PC-9 (cell line): ENCODE measurements at regions not wholly inside any gene's neighbourhood (a gene's known extent, or its start where the extent isn't known, plus 50 kb on each side); places are given as distances from the start of the nearest gene placed in this dataset.

Experiments used
- BruUV-seq: library from RNA; stranded (reverse); fragments of 400-500 nt; replicated peaks from 2 replicates; lab custom pipeline; 2021; lab: Mats Ljungman, UMichigan
- CTCF ChIA-PET: fragments of 300-600 bp; sonication (Branson Sonifier 250); formaldehyde crosslinking; loops from one replicate; lab custom pipeline; 2022; ENCODE audit warnings: antibody characterized with exemption; lab: Charles Lee
- POLR2A ChIA-PET: fragments of 300-600 bp; sonication (Branson Sonifier 250); formaldehyde crosslinking; loops from one replicate; lab custom pipeline; 2022; ENCODE audit warnings: antibody characterized with exemption; ENCODE audit not compliant: unreplicated experiment; lab: Charles Lee
- DNase-seq, 2 experiments: peaks; one replicate each; pipeline versions ENCODE4 v3.0.0 to v3.0.0-alpha.2; 2015 to 2022; ENCODE audit warnings: mixed read lengths in 1 of 2
- H2AFZ ChIP-seq: fragments of 200-600 bp; sonication (generic); 2 replicates; pipeline ENCODE4 v1.8.1; 2017; ENCODE audit warnings: antibody characterized with exemption
- H3F3A ChIP-seq: fragments of 200-600 bp; sonication (generic); 2 replicates; pipeline ENCODE4 v1.8.1; 2017; ENCODE audit warnings: antibody characterized with exemption, mild to moderate bottlenecking, low read depth; ENCODE audit not compliant: insufficient read depth
- H3K27ac ChIP-seq: fragments of 200-600 bp; sonication (generic); 2 replicates; pipeline ENCODE4 v1.6.1; 2016; ENCODE audit warnings: mixed run types
- H3K27me3 ChIP-seq: fragments of 200-600 bp; sonication (generic); 2 replicates; pipeline ENCODE4 v1.6.1; 2016; ENCODE audit warnings: low read depth, mixed run types; ENCODE audit not compliant: insufficient read depth
- H3K36me3 ChIP-seq: fragments of 200-600 bp; sonication (generic); 2 replicates; pipeline ENCODE4 v1.6.1; 2016; ENCODE audit warnings: low read depth, mixed run types
- H3K4me1 ChIP-seq: fragments of 200-600 bp; sonication (generic); replicated peaks from 2 replicates; pipeline ENCODE4 v1.6.1; 2016; ENCODE audit warnings: mixed run types; ENCODE audit not compliant: insufficient read depth
- H3K4me2 ChIP-seq: fragments of 200-600 bp; sonication (generic); 2 replicates; pipeline ENCODE4 v1.6.1; 2017; ENCODE audit warnings: mixed run types
- H3K4me3 ChIP-seq: fragments of 200-600 bp; sonication (generic); 2 replicates; pipeline ENCODE4 v1.6.1; 2016; ENCODE audit warnings: mixed run types
- H3K79me2 ChIP-seq: fragments of 200-600 bp; sonication (generic); 2 replicates; pipeline ENCODE4 v1.6.1; 2017; ENCODE audit warnings: low read depth, mixed run types
- H3K9me2 ChIP-seq: fragments of 200-600 bp; sonication (generic); 2 replicates; pipeline ENCODE4 v1.8.1; 2017; ENCODE audit warnings: mild to moderate bottlenecking; ENCODE audit not compliant: insufficient read depth
- H3K9me3 ChIP-seq: fragments of 200-600 bp; sonication (generic); 2 replicates; pipeline ENCODE4 v1.8.1; 2016; ENCODE audit warnings: low read depth; ENCODE audit not compliant: insufficient read depth
- H4K20me1 ChIP-seq: fragments of 200-600 bp; sonication (generic); 2 replicates; pipeline ENCODE4 v1.8.1; 2017; ENCODE audit not compliant: insufficient read depth
- CTCF ChIP-seq: fragments of 200-600 bp; sonication (generic); conservative IDR thresholded peaks from 2 replicates; pipeline ENCODE4 v1.6.1; 2017; ENCODE audit warnings: mixed run types, antibody characterized with exemption, mild to moderate bottlenecking, moderate library complexity
- EZH2 ChIP-seq: fragments of 200-600 bp; sonication (generic); IDR thresholded peaks from 2 replicates; pipeline ENCODE4 v1.8.0; 2017; ENCODE audit warnings: antibody characterized with exemption, low read depth
- intact Hi-C: fragments of 100-400 bp; cut with micrococcal nuclease; formaldehyde crosslinking; loops from one replicate; pipeline ENCODE4 v1.10.0; 2022; ENCODE audit not compliant: unreplicated experiment

GRCh38 chr7:106416430-106416829 is 131.6 kb upstream of the NAMPT start:
- Histone ChIP-seq H3K9me3 (peaks cover 7% of the 10 kb centered on the region; the same call in 1 of the 2 replicates), H3K79me2 (no peaks in the 10 kb centered on the region), H4K20me1 (no peaks in the 10 kb centered on the region), H3K4me1 (peaks cover 48% of the 10 kb centered on the region), H3K36me3 (no peaks in the 10 kb centered on the region), H2AFZ (no peak overlapping the region), H3K9me2 (no peaks in the 10 kb centered on the region), H3F3A (peaks cover 28% of the 10 kb centered on the region), H3K4me3 (peak overlapping the region; percentile 13; the same call in 1 of the 2 replicates), H3K27ac (peak overlapping the region; percentile 98), H3K4me2 (peak overlapping the region; percentile 68; the same call in 1 of the 2 replicates), H3K27me3 (no peaks in the 10 kb centered on the region)
- BruUV-seq, result no TSS peak
- DNase-seq, result no peak
- TF ChIP-seq EZH2 (no peak), CTCF (no peak)
- CTCF ChIA-PET, result interaction anchor here (1.0 kb wide), 1 partner anchor 46 kb away, joined by 4 read pairs; no protein-coding TSS in a partner anchor
- intact Hi-C loops, result no loop called here
- POLR2A ChIA-PET, result interaction anchor here (0.7 kb wide), 1 partner anchor 131 kb away, joined by 8 read pairs; the partner anchor contains the start of gene NAMPT

GRCh38 chr7:106415433-106415832 is 130.7 kb upstream of the NAMPT start:
- TF ChIP-seq EZH2 (no peak), CTCF (no peak)
- no peaks in the 10 kb centered on the region for H3K27me3 ChIP-seq
- BruUV-seq, result no TSS peak
- no peaks in the 10 kb centered on the region for H3K9me2 ChIP-seq
- H4K20me1 ChIP-seq, result no peaks in the 10 kb centered on the region
- intact Hi-C loops, result loop anchor here (2.0 kb wide), 1 partner anchor 17 kb away; no protein-coding TSS in a partner anchor
- no peak overlapping the region for H3K4me2 ChIP-seq
- no peak for DNase-seq
- H3K36me3 ChIP-seq, result no peaks in the 10 kb centered on the region
- peaks cover 48% of the 10 kb centered on the region for H3K4me1 ChIP-seq
- no peak overlapping the region for H3K27ac ChIP-seq
- H3K4me3 ChIP-seq, result no peak overlapping the region
- peaks cover 7% of the 10 kb centered on the region; the same call in 1 of the 2 replicates for H3K9me3 ChIP-seq
- POLR2A ChIA-PET, result interaction anchor here (0.7 kb wide), 2 partner anchors 38 to 135 kb away, joined by 3 to 4 read pairs; no protein-coding TSS in a partner anchor
- peaks cover 28% of the 10 kb centered on the region for H3F3A ChIP-seq
- CTCF ChIA-PET, result interaction anchor here (0.7 kb wide), 1 partner anchor 128 kb away, joined by 7 read pairs; no protein-coding TSS in a partner anchor
- H2AFZ ChIP-seq, result no peak overlapping the region
- H3K79me2 ChIP-seq, result no peaks in the 10 kb centered on the region

GRCh38 chr7:106413446-106413845 is 128.7 kb upstream of the NAMPT start:
- intact Hi-C loops, result no loop called here
- Histone ChIP-seq H3K9me2 (no peaks in the 10 kb centered on the region; the same call in 1 of the 2 replicates), H3K4me3 (no peak overlapping the region), H3K27ac (no peak overlapping the region), H3K4me2 (no peak overlapping the region), H2AFZ (no peak overlapping the region), H3K9me3 (peaks cover 11% of the 10 kb centered on the region; the same call in 1 of the 2 replicates), H3F3A (peaks cover 21% of the 10 kb centered on the region), H3K79me2 (no peaks in the 10 kb centered on the region), H3K36me3 (no peaks in the 10 kb centered on the region), H4K20me1 (no peaks in the 10 kb centered on the region), H3K4me1 (peaks cover 30% of the 10 kb centered on the region), H3K27me3 (no peaks in the 10 kb centered on the region)
- ChIA-PET CTCF (no interaction called here), POLR2A (no interaction called here)
- TF ChIP-seq EZH2 (no peak), CTCF (no peak)
- no peak for DNase-seq
- no TSS peak for BruUV-seq
